ENCODE measurements at regions not wholly inside any gene's neighbourhood (a gene's known extent, or its start where the extent isn't known, plus 50 kb on each side); places are given as distances from the start of the nearest gene placed in this dataset.

DNA sequence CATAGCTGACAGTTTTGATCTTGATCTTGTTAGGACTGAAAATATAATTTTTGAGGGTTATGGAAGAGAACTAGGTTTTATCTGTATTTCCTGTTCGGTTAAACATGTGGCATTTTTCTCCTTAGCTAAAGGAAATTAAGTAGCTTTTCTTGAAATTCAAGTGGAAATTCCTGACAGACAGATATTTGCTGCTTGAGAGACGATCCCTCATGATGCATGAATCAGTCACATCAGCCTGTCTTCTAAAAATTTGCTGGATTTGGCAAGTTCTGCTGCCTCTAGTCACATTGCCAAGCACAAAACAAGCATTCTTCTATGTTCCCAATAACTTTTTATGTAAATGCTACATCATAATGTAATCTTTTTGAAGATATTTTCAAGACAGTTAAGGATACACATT lies 201.8 kb upstream of the ATP5MC3 start:
- TF ChIP-seq, protein P1, sequence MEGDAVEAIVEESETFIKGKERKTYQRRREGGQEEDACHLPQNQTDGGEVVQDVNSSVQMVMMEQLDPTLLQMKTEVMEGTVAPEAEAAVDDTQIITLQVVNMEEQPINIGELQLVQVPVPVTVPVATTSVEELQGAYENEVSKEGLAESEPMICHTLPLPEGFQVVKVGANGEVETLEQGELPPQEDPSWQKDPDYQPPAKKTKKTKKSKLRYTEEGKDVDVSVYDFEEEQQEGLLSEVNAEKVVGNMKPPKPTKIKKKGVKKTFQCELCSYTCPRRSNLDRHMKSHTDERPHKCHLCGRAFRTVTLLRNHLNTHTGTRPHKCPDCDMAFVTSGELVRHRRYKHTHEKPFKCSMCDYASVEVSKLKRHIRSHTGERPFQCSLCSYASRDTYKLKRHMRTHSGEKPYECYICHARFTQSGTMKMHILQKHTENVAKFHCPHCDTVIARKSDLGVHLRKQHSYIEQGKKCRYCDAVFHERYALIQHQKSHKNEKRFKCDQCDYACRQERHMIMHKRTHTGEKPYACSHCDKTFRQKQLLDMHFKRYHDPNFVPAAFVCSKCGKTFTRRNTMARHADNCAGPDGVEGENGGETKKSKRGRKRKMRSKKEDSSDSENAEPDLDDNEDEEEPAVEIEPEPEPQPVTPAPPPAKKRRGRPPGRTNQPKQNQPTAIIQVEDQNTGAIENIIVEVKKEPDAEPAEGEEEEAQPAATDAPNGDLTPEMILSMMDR (IDR thresholded peaks at IDR 0.05; ENCODE audit: insufficient read depth, low read length) = no peak
- TF ChIP-seq, protein P2, sequence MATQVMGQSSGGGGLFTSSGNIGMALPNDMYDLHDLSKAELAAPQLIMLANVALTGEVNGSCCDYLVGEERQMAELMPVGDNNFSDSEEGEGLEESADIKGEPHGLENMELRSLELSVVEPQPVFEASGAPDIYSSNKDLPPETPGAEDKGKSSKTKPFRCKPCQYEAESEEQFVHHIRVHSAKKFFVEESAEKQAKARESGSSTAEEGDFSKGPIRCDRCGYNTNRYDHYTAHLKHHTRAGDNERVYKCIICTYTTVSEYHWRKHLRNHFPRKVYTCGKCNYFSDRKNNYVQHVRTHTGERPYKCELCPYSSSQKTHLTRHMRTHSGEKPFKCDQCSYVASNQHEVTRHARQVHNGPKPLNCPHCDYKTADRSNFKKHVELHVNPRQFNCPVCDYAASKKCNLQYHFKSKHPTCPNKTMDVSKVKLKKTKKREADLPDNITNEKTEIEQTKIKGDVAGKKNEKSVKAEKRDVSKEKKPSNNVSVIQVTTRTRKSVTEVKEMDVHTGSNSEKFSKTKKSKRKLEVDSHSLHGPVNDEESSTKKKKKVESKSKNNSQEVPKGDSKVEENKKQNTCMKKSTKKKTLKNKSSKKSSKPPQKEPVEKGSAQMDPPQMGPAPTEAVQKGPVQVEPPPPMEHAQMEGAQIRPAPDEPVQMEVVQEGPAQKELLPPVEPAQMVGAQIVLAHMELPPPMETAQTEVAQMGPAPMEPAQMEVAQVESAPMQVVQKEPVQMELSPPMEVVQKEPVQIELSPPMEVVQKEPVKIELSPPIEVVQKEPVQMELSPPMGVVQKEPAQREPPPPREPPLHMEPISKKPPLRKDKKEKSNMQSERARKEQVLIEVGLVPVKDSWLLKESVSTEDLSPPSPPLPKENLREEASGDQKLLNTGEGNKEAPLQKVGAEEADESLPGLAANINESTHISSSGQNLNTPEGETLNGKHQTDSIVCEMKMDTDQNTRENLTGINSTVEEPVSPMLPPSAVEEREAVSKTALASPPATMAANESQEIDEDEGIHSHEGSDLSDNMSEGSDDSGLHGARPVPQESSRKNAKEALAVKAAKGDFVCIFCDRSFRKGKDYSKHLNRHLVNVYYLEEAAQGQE (IDR thresholded peaks at IDR 0.05; ENCODE audit: insufficient replicate concordance, low read depth) = no peak

Measured in HL-60 (cell line).